ENCODE measurements at regions not wholly inside any gene's neighbourhood (a gene's known extent, or its start where the extent isn't known, plus 50 kb on each side); places are given as distances from the start of the nearest gene placed in this dataset.

- TF ChIP-seq CTCF (IDR thresholded peaks at IDR 0.05; ENCODE audit: low read length) (no peak), EZH2 (IDR thresholded peaks at IDR 0.05; ENCODE audit: borderline replicate concordance, low read length) (no peak)
These were observed 136.8 kb downstream of the TENT4A start for GRCh38 chr5:6850106-6850432.
